ENCODE measurements at regions not wholly inside any gene's neighbourhood (a gene's known extent, or its start where the extent isn't known, plus 50 kb on each side); places are given as distances from the start of the nearest gene placed in this dataset.
A peak's percentile ranks its signal among the peaks of the same experiment; 100 is the strongest.

GRCh38 chr2:8357738-8358518 lies 323.9 kb upstream of the ID2 start:
- Mint-ChIP-seq H3K36me3 (ENCODE audit: insufficient read depth) (no peaks in the 10 kb centered on the region), H3K4me3 (peak overlapping the region in 1 of 2 donors; percentile 0), H3K27ac (peak overlapping the region; percentile 4 to 9), H3K4me1 (ENCODE audit: low read depth in 2 of 2) (peaks cover 18 to 21% of the 10 kb centered on the region in 2 donors), H3K9me3 (no peaks in the 10 kb centered on the region), H3K27me3 (no peaks in the 10 kb centered on the region)
- DNase-seq (no peak), ATAC-seq (replicated peaks) (peak; percentile 52)

DNA sequence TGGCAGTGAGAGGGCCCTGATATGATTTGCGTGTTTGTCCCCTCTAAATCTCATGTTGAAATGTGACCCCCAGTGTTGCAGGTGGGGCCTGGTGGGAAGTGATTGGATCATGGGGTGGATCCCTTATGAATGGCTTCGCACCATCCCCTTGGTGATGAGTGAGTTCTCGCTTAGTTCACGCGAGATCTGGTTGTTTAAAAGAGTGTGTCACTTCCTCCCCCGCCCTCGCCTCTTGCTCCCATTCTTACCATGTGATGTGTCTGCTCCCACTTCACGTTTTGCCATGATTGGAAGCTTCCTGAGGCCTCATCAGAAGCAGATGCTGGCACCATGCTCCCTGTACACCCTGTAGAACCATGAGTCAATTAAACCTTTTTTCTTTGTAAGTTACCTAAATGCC lies 319.9 kb upstream of the ID2 start:
- Mint-ChIP-seq H3K4me3 (no peak overlapping the region), H3K4me1 (ENCODE audit: low read depth in 2 of 2) (peaks cover 22 to 24% of the 10 kb centered on the region in 2 donors), H3K27ac (peak overlapping the region in 1 of 2 donors; percentile 46), H3K36me3 (ENCODE audit: insufficient read depth) (peaks cover 3% of the 10 kb centered on the region), H3K9me3 (no peaks in the 10 kb centered on the region), H3K27me3 (no peaks in the 10 kb centered on the region)
- no peak for ATAC-seq (replicated peaks)
- DNase-seq = no peak

DNA sequence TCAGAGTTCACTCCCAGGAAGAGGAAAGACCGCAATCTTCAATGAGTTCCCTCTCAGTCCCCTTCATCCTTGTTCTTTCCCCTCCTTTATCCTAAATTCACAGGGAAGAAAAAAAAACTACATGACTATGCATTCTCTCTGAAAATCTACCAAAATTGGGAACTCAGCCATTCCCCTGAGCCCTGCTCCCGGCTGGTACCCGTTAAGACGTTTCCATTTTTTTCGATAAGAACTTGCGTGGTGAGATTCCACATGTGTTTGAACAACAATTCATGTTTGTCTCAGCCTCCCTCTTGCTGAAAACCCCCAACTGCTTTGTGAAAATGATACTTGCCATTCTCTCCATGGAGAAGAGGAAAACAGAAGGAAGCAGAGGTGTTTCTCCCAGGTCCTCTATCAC lies 318.7 kb upstream of the ID2 start:
- Mint-ChIP-seq H3K4me1 (ENCODE audit: low read depth in 2 of 2) (peaks cover 9 to 12% of the 10 kb centered on the region in 2 donors), H3K4me3 (no peak overlapping the region), H3K27me3 (no peaks in the 10 kb centered on the region), H3K27ac (peak overlapping the region; percentile 2 to 51), H3K9me3 (no peaks in the 10 kb centered on the region), H3K36me3 (ENCODE audit: insufficient read depth) (peaks cover 3% of the 10 kb centered on the region)
- DNase-seq (no peak), ATAC-seq (replicated peaks) (no peak)

DNA sequence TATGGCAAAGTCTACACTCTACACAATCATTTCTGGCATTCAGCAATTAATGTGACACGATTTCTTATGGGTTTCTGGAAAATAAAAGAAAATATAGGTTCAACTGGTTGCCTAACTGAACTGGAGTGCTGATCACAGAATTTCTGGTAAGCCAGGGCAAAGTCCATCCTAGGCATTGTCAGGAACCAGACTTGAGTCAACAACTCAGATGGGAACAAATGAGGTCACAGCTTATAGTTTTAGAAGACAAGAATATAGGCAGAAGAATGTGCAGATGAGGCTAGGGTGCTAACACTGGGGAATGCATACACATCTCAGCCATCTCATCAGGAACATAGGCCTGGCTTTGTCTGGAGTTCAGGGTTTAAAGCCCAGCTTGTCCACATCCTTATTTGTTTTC lies 317.2 kb upstream of the ID2 start:
- no peak overlapping the region for H3K4me3 Mint-ChIP-seq

GRCh38 chr2:8365331-8365910 lies 316.4 kb upstream of the ID2 start:
- H3K4me1 Mint-ChIP-seq (ENCODE audit: low read depth in 2 of 2) = peaks cover 12 to 13% of the 10 kb centered on the region in 2 donors
- peaks cover 3% of the 10 kb centered on the region for H3K36me3 Mint-ChIP-seq (ENCODE audit: insufficient read depth)
- no peak overlapping the region for H3K27ac Mint-ChIP-seq
- no peak for ATAC-seq (replicated peaks)
- no peaks in the 10 kb centered on the region for H3K9me3 Mint-ChIP-seq
- no peaks in the 10 kb centered on the region for H3K27me3 Mint-ChIP-seq
- no peak for DNase-seq
- H3K4me3 Mint-ChIP-seq = no peak overlapping the region

More for the DNA sequence above, 317.2 kb upstream of the ID2 start:
- ATAC-seq (replicated peaks) = no peak
- Mint-ChIP-seq H3K9me3 (no peaks in the 10 kb centered on the region), H3K27ac (no peak overlapping the region), H3K4me1 (ENCODE audit: low read depth in 2 of 2) (peaks cover 8 to 12% of the 10 kb centered on the region in 2 donors), H3K27me3 (no peaks in the 10 kb centered on the region), H3K36me3 (ENCODE audit: insufficient read depth) (peaks cover 3% of the 10 kb centered on the region)
- no peak for DNase-seq

DNA sequence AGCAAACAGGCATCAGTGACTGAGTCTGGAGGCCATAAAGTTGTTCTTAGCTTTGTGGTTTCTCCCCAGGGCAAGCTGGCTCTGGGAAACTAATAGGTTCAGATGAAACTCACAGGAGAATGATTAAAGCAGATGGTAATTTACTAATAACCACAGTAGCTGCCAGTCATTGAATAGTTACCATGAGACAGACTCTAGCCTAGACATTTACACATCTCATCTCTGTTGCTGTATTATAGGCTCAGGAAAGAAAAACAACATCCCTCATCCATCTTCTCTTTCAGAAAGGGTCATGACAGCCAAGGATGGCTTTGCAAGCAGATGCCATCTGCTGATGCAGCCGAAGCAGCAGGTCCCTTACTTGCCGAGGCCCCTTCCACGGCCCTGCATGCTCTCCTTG lies 314.0 kb upstream of the ID2 start:
- Mint-ChIP-seq H3K4me1 (ENCODE audit: low read depth in 2 of 2) (peaks cover 14 to 17% of the 10 kb centered on the region in 2 donors), H3K4me3 (no peak overlapping the region), H3K36me3 (ENCODE audit: insufficient read depth) (peaks cover 3% of the 10 kb centered on the region), H3K27ac (no peak overlapping the region), H3K9me3 (no peaks in the 10 kb centered on the region), H3K27me3 (no peaks in the 10 kb centered on the region)
- DNase-seq (no peak), ATAC-seq (replicated peaks) (no peak)

DNA sequence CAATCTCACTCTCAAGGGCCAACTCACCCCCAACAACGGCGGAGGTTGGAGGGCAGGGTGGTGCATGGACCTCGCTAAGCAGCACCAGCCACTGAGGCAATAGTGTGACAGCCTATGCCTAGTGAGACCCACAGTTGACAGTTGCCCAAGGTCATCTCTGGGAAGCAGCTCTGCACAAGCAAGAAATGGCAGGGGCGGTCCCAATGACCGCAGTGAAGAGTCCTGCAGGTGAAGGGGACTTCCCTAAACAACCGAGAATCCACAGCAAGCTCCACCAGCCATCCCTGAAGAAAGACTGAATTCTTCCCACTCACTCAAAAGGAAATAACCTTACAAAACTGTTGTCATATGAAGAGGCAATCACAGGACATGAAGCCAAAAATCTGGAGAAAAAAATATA lies 313.4 kb upstream of the ID2 start:
- H3K36me3 Mint-ChIP-seq (ENCODE audit: insufficient read depth) = no peaks in the 10 kb centered on the region
- H3K27ac Mint-ChIP-seq = no peak overlapping the region

GRCh38 chr2:8369522-8369921 lies 312.3 kb upstream of the ID2 start:
- Mint-ChIP-seq H3K4me1 (ENCODE audit: low read depth in 2 of 2) (peaks cover 9 to 10% of the 10 kb centered on the region in 2 donors), H3K27me3 (no peaks in the 10 kb centered on the region), H3K36me3 (ENCODE audit: insufficient read depth) (no peaks in the 10 kb centered on the region), H3K4me3 (no peak overlapping the region), H3K9me3 (no peaks in the 10 kb centered on the region), H3K27ac (no peak overlapping the region)
- DNase-seq = no peak
- ATAC-seq (replicated peaks) = no peak

More for the DNA sequence above, 313.4 kb upstream of the ID2 start:
- ATAC-seq (replicated peaks) (no peak), DNase-seq (no peak)
- Mint-ChIP-seq H3K27me3 (no peaks in the 10 kb centered on the region), H3K4me1 (ENCODE audit: low read depth in 2 of 2) (peaks cover 13 to 17% of the 10 kb centered on the region in 2 donors), H3K9me3 (no peaks in the 10 kb centered on the region), H3K4me3 (no peak overlapping the region)

DNA sequence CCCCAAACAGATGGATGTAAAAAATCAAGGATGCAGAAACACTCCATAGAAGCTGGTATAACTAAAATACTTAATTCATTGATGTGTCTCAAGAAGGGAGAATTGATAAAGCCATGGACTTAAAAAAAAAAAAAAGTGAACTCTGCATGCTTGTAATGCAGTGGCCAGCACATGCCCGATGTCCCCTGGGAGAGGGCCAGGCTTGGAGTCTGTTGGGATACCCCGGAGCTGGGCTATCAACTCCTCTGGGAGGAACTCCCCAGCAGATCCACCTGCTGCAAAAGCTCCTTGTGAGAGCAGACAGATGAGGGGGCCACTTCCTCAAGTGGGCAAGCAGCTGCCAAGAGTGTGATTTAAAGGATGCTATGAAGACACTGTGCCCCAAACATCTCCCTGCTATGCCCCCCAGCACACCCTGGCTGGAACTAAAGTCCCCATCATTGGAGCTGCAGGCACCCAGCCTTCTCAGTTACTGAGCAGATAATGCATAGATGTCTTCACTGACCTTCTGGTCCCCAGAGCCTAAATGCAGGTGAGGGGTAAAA lies 311.5 kb upstream of the ID2 start:
- Mint-ChIP-seq H3K4me3 (no peak overlapping the region), H3K4me1 (ENCODE audit: low read depth in 2 of 2) (peaks cover 10 to 11% of the 10 kb centered on the region in 2 donors), H3K36me3 (ENCODE audit: insufficient read depth) (no peaks in the 10 kb centered on the region), H3K27ac (peak overlapping the region in 1 of 2 donors; percentile 18), H3K27me3 (no peaks in the 10 kb centered on the region), H3K9me3 (no peaks in the 10 kb centered on the region)
- DNase-seq (no peak), ATAC-seq (replicated peaks) (no peak)

DNA sequence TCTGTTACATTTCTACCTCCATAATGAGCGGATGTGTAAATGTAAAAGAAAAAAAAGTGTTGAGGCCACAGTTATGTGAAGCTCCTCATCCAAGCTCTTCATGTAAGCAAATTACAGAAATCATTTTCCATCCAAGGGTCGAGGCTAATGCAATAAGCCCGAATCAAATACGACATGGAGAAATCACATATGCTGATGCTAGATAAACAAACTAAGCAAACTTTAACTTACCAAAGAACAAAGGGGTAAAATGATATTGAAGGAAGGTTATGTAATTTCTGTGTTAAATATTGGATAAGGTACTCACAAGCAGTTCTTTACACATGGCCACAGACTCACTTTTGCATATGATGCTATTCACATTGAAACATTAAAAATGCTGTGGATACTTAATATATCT lies 310.2 kb upstream of the ID2 start:
- no peak overlapping the region for H3K27ac Mint-ChIP-seq
- no peak overlapping the region for H3K4me3 Mint-ChIP-seq
- DNase-seq (no peak), ATAC-seq (replicated peaks) (no peak)
- peaks cover 10% of the 10 kb centered on the region in 2 donors for H3K4me1 Mint-ChIP-seq (ENCODE audit: low read depth in 2 of 2)
- no peaks in the 10 kb centered on the region for H3K36me3 Mint-ChIP-seq (ENCODE audit: insufficient read depth)
- no peaks in the 10 kb centered on the region for H3K9me3 Mint-ChIP-seq
- no peaks in the 10 kb centered on the region for H3K27me3 Mint-ChIP-seq

- DNase-seq (no peak), ATAC-seq (replicated peaks) (no peak)
- Mint-ChIP-seq H3K27me3 (no peaks in the 10 kb centered on the region), H3K9me3 (no peaks in the 10 kb centered on the region), H3K4me1 (ENCODE audit: low read depth in 2 of 2) (peaks cover 18 to 25% of the 10 kb centered on the region in 2 donors), H3K4me3 (no peak overlapping the region), H3K36me3 (ENCODE audit: insufficient read depth) (peaks cover 2% of the 10 kb centered on the region), H3K27ac (no peak overlapping the region)
Observed at GRCh38 chr2:8374782-8375181, 307.1 kb upstream of the ID2 start.

- H3K9me3 Mint-ChIP-seq = no peaks in the 10 kb centered on the region
- ATAC-seq (replicated peaks) = peak; percentile 83
- peak overlapping the region in 1 of 2 donors; percentile 59 for H3K4me3 Mint-ChIP-seq
- H3K4me1 Mint-ChIP-seq (ENCODE audit: low read depth in 2 of 2) = peaks cover 8 to 27% of the 10 kb centered on the region in 2 donors
- H3K36me3 Mint-ChIP-seq (ENCODE audit: insufficient read depth) = peaks cover 2% of the 10 kb centered on the region
- no peak for DNase-seq
- no peaks in the 10 kb centered on the region for H3K27me3 Mint-ChIP-seq
- H3K27ac Mint-ChIP-seq = peak overlapping the region; percentile 58 to 84
Observed at GRCh38 chr2:8376603-8377410, 305.0 kb upstream of the ID2 start.

DNA sequence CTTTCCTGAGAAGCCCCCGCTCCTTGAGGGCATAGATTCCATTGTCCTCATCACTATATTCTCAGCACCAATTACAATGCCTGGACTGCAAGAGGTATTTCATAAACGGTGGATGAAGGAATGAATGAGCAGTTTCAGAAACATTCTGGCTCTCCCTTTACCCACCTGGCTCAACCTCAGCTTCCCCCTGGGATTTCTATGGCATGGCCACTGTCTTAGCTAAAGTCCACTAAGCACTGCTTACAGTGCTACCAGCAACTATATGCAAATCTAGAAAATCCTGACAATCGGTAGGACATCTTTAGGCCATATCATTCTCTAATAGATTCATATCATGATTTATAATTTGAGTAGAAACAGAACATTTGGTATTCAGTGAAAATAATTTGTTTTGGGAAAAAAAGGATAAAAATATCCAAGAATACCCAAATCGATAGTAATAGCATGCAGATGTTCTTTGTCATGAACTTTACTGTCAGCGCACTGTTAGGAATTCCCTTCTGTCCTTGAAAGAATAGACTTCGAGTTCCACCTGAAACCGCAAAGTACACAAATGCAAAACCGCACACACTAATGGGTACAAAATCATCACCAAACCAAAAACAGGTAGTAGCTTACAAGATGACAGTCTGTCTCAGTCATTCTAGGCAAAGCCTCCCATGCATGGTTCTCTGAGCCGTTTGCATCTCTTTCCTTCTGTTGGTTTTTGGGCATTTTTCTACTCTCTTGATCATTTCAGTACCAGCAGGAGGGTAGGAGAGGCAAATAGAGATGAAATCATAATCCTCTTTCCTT lies 303.6 kb upstream of the ID2 start:
- ATAC-seq (replicated peaks) = peak; percentile 33
- Mint-ChIP-seq H3K27me3 (no peaks in the 10 kb centered on the region), H3K36me3 (ENCODE audit: insufficient read depth) (peaks cover 8% of the 10 kb centered on the region)

More for the DNA sequence above, 303.6 kb upstream of the ID2 start:
- Mint-ChIP-seq H3K27ac (peak overlapping the region in 1 of 2 donors; percentile 88), H3K9me3 (no peaks in the 10 kb centered on the region), H3K4me3 (peak overlapping the region; percentile 42 to 59), H3K4me1 (ENCODE audit: low read depth in 2 of 2) (peaks cover 8 to 27% of the 10 kb centered on the region in 2 donors)
- DNase-seq = no peak
